Right lobe of liver (tissue), 6 donors: ENCODE measurements at regions not wholly inside any gene's neighbourhood (a gene's known extent, or its start where the extent isn't known, plus 50 kb on each side); places are given as distances from the start of the nearest gene placed in this dataset.
"Not testable (repeated sequence)": the region's sequence is repeated elsewhere in the genome, so short reads cannot be mapped to it uniquely, and the experiment has no call there.

ENCODE experiments used
- ATAC-seq, 4 donors: fragments of 200-7000 bp; cut with Tn5 transposase; one replicate each; pipeline ENCODE4 v1.9.1; 2020; ENCODE audit warnings: mild to moderate bottlenecking in 4 of 4, moderate library complexity in 4 of 4
- DNase-seq, 3 donors: peaks; one replicate each; pipeline ENCODE4 v3.0.0-alpha.2; 2020
- H3K27ac ChIP-seq, 3 donors: fragments of 200-600 bp; one replicate each; pipeline ENCODE4 v1.8.0; 2022
- H3K27me3 ChIP-seq, 2 donors: fragments of 200-600 bp; one replicate each; pipeline ENCODE4 v1.8.0; 2022
- H3K36me3 ChIP-seq, 4 donors: fragments of 200-600 bp; sonication (generic) in 1 of 4; one replicate each; pipeline versions ENCODE4 v1.5.1 to v1.8.0; 2017 to 2022; ENCODE audit warnings: control low read depth in 1 of 4
- H3K4me1 ChIP-seq, 4 donors: fragments of 200-600 bp; sonication (generic) in 1 of 4; one replicate each; pipeline versions ENCODE4 v1.5.1 to v1.8.0; 2017 to 2022; ENCODE audit warnings: control low read depth in 1 of 4
- H3K4me3 ChIP-seq, 3 donors: fragments of 200-600 bp; one replicate each; pipeline ENCODE4 v1.8.0; 2022
- H3K9me3 ChIP-seq, 4 donors: fragments of 200-600 bp; sonication (generic) in 1 of 4; one replicate each; pipeline versions ENCODE4 v1.5.1 to v1.8.0; 2017 to 2022; ENCODE audit warnings: control low read depth in 1 of 4
- POLR2A ChIP-seq: fragments of 450-650 bp; IDR thresholded peaks from one replicate; pipeline ENCODE4 v1.6.1; 2017; ENCODE audit warnings: antibody characterized with exemption, mild to moderate bottlenecking
- WGBS: methylation state at CpG from one replicate; pipeline ENCODE4 v1.1.6; 2018; ENCODE audit warnings: low coverage, low lambda C conversion rate; ENCODE audit not compliant: insufficient coverage; ENCODE audit errors: missing lambda C conversion rate; 5-methylcytosine and 5-hydroxymethylcytosine counted together
- intact Hi-C, 2 donors: fragments of 100-400 bp; cut with DNase I; formaldehyde crosslinking; loops; one replicate each; pipeline versions ENCODE4 v1.11.2 to v1.14.1; 2022
- TF ChIP-seq, protein P1 (sequence below), 4 donors: fragments of 200-600 bp in 3 of 4; fragments of 450-650 bp in 1 of 4; IDR thresholded peaks; one replicate each; pipeline versions ENCODE4 v1.5.1 to v1.8.0; 2016 to 2022; ENCODE audit warnings: antibody characterized with exemption in 4 of 4, mild to moderate bottlenecking in 2 of 4
- donor health status: DM: no; HTN: yes; CAD: no.
- donor health status: DM: no; HTN: no; CAD: no.
- donor health status: DM: no; HTN: no; CAD: no.
- donor health status: DM: no; HTN: yes; CAD: no.
- donor health status: DM: no; HTN: yes; CAD: no.

- no peak for DNase-seq
- Histone ChIP-seq H3K4me3 (no peak overlapping the region), H3K36me3 (no peaks in the 10 kb centered on the region), H3K27me3 (no peaks in the 10 kb centered on the region), H3K9me3 (no peaks in the 10 kb centered on the region), H3K27ac (no peak overlapping the region), H3K4me1 (no peaks in the 10 kb centered on the region)
- intact Hi-C loops, result no loop called here
- ATAC-seq, result no peak
- TF ChIP-seq POLR2A, result no peak
- TF ChIP-seq, protein P1, sequence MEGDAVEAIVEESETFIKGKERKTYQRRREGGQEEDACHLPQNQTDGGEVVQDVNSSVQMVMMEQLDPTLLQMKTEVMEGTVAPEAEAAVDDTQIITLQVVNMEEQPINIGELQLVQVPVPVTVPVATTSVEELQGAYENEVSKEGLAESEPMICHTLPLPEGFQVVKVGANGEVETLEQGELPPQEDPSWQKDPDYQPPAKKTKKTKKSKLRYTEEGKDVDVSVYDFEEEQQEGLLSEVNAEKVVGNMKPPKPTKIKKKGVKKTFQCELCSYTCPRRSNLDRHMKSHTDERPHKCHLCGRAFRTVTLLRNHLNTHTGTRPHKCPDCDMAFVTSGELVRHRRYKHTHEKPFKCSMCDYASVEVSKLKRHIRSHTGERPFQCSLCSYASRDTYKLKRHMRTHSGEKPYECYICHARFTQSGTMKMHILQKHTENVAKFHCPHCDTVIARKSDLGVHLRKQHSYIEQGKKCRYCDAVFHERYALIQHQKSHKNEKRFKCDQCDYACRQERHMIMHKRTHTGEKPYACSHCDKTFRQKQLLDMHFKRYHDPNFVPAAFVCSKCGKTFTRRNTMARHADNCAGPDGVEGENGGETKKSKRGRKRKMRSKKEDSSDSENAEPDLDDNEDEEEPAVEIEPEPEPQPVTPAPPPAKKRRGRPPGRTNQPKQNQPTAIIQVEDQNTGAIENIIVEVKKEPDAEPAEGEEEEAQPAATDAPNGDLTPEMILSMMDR (IDR thresholded peaks at IDR 0.05), result no peak
Observed at GRCh38 chr11:105367129-105367528, 227.6 kb upstream of the CARD18 start.

DNA sequence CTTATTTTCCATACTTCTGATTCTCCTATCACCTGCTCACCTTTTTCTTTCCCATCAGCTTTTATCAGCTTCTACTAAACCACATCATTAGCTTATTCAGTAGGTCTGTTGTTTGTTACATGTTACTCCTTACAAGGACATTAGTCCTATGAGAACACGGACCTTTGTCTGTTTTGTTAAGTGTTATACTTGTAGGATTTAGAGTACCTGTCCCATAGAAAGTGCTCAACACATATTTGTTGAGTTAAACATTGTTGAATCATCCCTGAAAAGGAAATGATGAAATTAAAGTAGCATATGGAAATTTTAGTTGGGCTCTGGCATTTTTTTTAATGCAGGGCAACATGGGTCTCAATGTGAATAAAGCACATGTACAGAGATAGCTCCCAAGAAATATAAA lies 222.1 kb upstream of the CARD18 start:
- 46% methylated on average over 1 of the region's 1 CpG for WGBS
- DNase-seq (no peak), ATAC-seq (no peak)
- Histone ChIP-seq H3K27me3 (no peaks in the 10 kb centered on the region), H3K27ac (no peak overlapping the region), H3K4me3 (no peak overlapping the region), H3K9me3 (no peaks in the 10 kb centered on the region), H3K4me1 (no peaks in the 10 kb centered on the region), H3K36me3 (no peaks in the 10 kb centered on the region)
- intact Hi-C loops, result no loop called here
- TF ChIP-seq, protein P1 (IDR thresholded peaks at IDR 0.05), result no peak

DNA sequence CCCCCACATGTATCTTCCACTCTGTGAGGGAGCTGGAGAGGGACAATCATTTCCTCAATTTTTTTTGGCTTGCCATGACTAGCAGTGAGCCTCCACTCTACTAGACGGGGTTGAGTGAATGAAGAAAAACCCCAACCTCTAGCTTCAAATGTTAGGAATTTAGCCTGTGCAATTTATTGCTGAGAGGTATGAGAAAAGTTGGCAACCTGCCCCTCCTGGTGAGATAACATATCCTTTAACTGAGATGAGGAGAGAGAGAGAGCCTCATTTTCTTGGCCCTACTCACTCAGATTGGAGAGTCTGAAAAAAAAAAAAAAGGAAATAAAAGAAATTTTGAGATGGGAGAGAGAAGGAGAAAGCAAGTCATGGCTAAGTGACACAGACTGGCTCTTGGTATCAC lies 218.2 kb upstream of the CARD18 start:
- no peaks in the 10 kb centered on the region for H3K9me3 ChIP-seq

DNA sequence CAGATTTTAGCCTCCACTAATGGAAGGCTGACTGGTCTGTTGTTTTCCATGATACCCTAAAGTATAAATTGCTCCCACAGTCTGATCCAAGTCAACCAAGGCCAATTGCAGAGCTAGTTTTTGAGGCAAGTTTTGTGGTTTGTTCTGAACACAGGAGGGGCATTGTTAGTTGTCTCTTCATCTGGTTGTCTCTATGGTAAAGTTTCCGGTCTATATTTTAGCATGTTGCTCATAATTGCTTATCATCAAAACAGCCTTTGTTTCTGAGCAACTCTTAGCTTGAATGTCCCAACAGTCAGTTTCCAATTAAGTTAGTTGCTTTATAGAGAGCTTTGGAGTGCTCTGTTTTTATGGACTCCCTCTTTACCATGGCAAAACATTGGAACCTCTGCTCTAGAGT lies 217.6 kb upstream of the CARD18 start:
- Histone ChIP-seq H3K9me3 (no peaks in the 10 kb centered on the region), H3K4me3 (no peak overlapping the region), H3K36me3 (no peaks in the 10 kb centered on the region), H3K27me3 (no peaks in the 10 kb centered on the region), H3K4me1 (no peaks in the 10 kb centered on the region), H3K27ac (no peak overlapping the region)
- DNase-seq, result no peak
- ATAC-seq, result no peak
- 71% methylated on average over 1 of the region's 1 CpG for WGBS
- intact Hi-C loops, result no loop called here
- TF ChIP-seq, protein P1 (IDR thresholded peaks at IDR 0.05), result no peak
- TF ChIP-seq POLR2A, result no peak

More for the DNA sequence above, 218.2 kb upstream of the CARD18 start:
- intact Hi-C loops, result no loop called here
- no peaks in the 10 kb centered on the region for H3K27me3 ChIP-seq
- H3K36me3 ChIP-seq, result no peaks in the 10 kb centered on the region
- no peak for ATAC-seq
- H3K27ac ChIP-seq, result no peak overlapping the region
- WGBS, result 40% methylated on average over 1 of the region's 1 CpG
- H3K4me1 ChIP-seq, result no peaks in the 10 kb centered on the region
- H3K4me3 ChIP-seq, result no peak overlapping the region
- TF ChIP-seq POLR2A, result no peak
- TF ChIP-seq, protein P1 (IDR thresholded peaks at IDR 0.05), result no peak
- no peak for DNase-seq

- ATAC-seq, DNase-seq, H3K27ac ChIP-seq, H3K4me1 ChIP-seq, H3K36me3 ChIP-seq, H3K9me3 ChIP-seq, H3K4me3 ChIP-seq, intact Hi-C loops, H3K27me3 ChIP-seq: not testable (repeated sequence)
- 70% methylated on average over 2 of the region's 3 CpGs for WGBS
Observed at GRCh38 chr11:105349867-105350266, 210.3 kb upstream of the CARD18 start.
